GM12891 (cell line): ENCODE measurements at regions not wholly inside any gene's neighbourhood (a gene's known extent, or its start where the extent isn't known, plus 50 kb on each side); places are given as distances from the start of the nearest gene placed in this dataset.

ENCODE experiments used
- DNase-seq: peaks from one replicate; pipeline ENCODE4 v3.0.0; 2011; ENCODE audit warnings: low spot score; ENCODE audit not compliant: insufficient read length
- FAIRE-seq: peaks from 2 replicates; lab custom pipeline; 2011; peaks lifted over from hg19 to GRCh38; lab: Jason Lieb, UNC
- PAX5 ChIP-seq: IDR thresholded peaks from 2 replicates; pipeline ENCODE4 v1.6.1; 2011; ENCODE audit warnings: low read length, moderate library complexity, mild to moderate bottlenecking; ENCODE audit not compliant: insufficient read depth, severe bottlenecking
- POLR2A ChIP-seq: IDR thresholded peaks from 2 replicates; pipeline ENCODE4 v1.6.1; 2011; ENCODE audit warnings: low read depth, low read length, control low read depth
- POLR2AphosphoS5 ChIP-seq: IDR thresholded peaks from 2 replicates; pipeline ENCODE4 v1.6.1; 2011; ENCODE audit warnings: low read depth, low read length, control low read depth
- POU2F2 ChIP-seq: IDR thresholded peaks from 2 replicates; pipeline ENCODE4 v1.6.1; 2011; ENCODE audit warnings: low read depth, mild to moderate bottlenecking, control low read depth, low read length, moderate library complexity
- SPI1 ChIP-seq: IDR thresholded peaks from 2 replicates; pipeline ENCODE4 v1.6.1; 2011; ENCODE audit warnings: low read depth, low read length, control low read depth
- TAF1 ChIP-seq: IDR thresholded peaks from 2 replicates; pipeline ENCODE4 v1.6.1; 2011; ENCODE audit warnings: low read depth, low read length, control low read depth

- TF ChIP-seq POLR2A: no peak
- no peak for TF ChIP-seq TAF1
- TF ChIP-seq PAX5: no peak
- TF ChIP-seq POLR2AphosphoS5: no peak
- no peak for TF ChIP-seq SPI1
- DNase-seq (no peak), FAIRE-seq (no peak)
Measured at GRCh38 chr9:107855164-107855563, 365.6 kb upstream of the KLF4 start.

GRCh38 chr9:107853461-107853860 lies 363.9 kb upstream of the KLF4 start:
- DNase-seq: no peak
- TF ChIP-seq PAX5 (no peak), POU2F2 (no peak), SPI1 (no peak), TAF1 (no peak), POLR2AphosphoS5 (no peak), POLR2A (no peak)
- FAIRE-seq: no peak

- no peak for TF ChIP-seq SPI1
- no peak for TF ChIP-seq POLR2AphosphoS5
- no peak for TF ChIP-seq PAX5
- FAIRE-seq (no peak), DNase-seq (no peak)
Measured at GRCh38 chr9:107852891-107853290, 363.3 kb upstream of the KLF4 start.

- no peak for FAIRE-seq
- TF ChIP-seq POU2F2 (no peak), PAX5 (no peak), SPI1 (no peak), POLR2AphosphoS5 (no peak), TAF1 (no peak), POLR2A (no peak)
- no peak for DNase-seq
Measured at GRCh38 chr9:107850653-107851052, 361.1 kb upstream of the KLF4 start.

- no peak for FAIRE-seq
- TF ChIP-seq POU2F2: no peak
- TF ChIP-seq POLR2A: no peak
- TF ChIP-seq PAX5: no peak
- no peak for TF ChIP-seq TAF1
- TF ChIP-seq SPI1: no peak
- DNase-seq: no peak
Measured at GRCh38 chr9:107847978-107848964, 358.7 kb upstream of the KLF4 start.

- FAIRE-seq (no peak), DNase-seq (no peak)
- TF ChIP-seq POU2F2: no peak
- TF ChIP-seq PAX5: no peak
- no peak for TF ChIP-seq POLR2AphosphoS5
- no peak for TF ChIP-seq SPI1
- TF ChIP-seq TAF1: no peak
- no peak for TF ChIP-seq POLR2A
Measured at GRCh38 chr9:107842530-107842929, 353.0 kb upstream of the KLF4 start.

- DNase-seq: no peak
- TF ChIP-seq POLR2A (no peak), TAF1 (no peak), SPI1 (no peak), PAX5 (no peak), POU2F2 (no peak), POLR2AphosphoS5 (no peak)
- no peak for FAIRE-seq
Measured at GRCh38 chr9:107841076-107841475, 351.5 kb upstream of the KLF4 start.

- no peak for FAIRE-seq
- DNase-seq: no peak
- TF ChIP-seq TAF1: no peak
- no peak for TF ChIP-seq POU2F2
- TF ChIP-seq POLR2AphosphoS5: no peak
- TF ChIP-seq SPI1: no peak
- no peak for TF ChIP-seq POLR2A
- TF ChIP-seq PAX5: no peak
Measured at GRCh38 chr9:107839371-107839770, 349.8 kb upstream of the KLF4 start.

- TF ChIP-seq SPI1 (no peak), TAF1 (no peak), POLR2AphosphoS5 (no peak), POLR2A (no peak), POU2F2 (no peak), PAX5 (no peak)
- no peak for DNase-seq
- no peak for FAIRE-seq
Measured at GRCh38 chr9:107838766-107839165, 349.2 kb upstream of the KLF4 start.

GRCh38 chr9:107836300-107836699 lies 346.7 kb upstream of the KLF4 start:
- DNase-seq (no peak), FAIRE-seq (no peak)
- TF ChIP-seq POLR2A (no peak), SPI1 (no peak), POU2F2 (no peak), TAF1 (no peak), POLR2AphosphoS5 (no peak), PAX5 (no peak)
